GM18502 (cell line): ENCODE measurements at regions not wholly inside any gene's neighbourhood (a gene's known extent, or its start where the extent isn't known, plus 50 kb on each side); places are given as distances from the start of the nearest gene placed in this dataset.

Source experiments
- ATAC-seq: cut with Tn5 transposase; IDR thresholded peaks from one replicate; pipeline ENCODE4 v1.9.1; 2021; ENCODE audit warnings: mild to moderate bottlenecking; ENCODE audit not compliant: unreplicated experiment, poor library complexity

GRCh38 chr3:117752984-117753717 is 1043.6 kb downstream of the TUSC7 start:
- ATAC-seq = no peak

GRCh38 chr3:117754058-117754457 is 1044.5 kb downstream of the TUSC7 start:
- ATAC-seq = no peak

GRCh38 chr3:117754841-117755240 is 1045.3 kb downstream of the TUSC7 start:
- ATAC-seq = no peak

GRCh38 chr3:117756563-117756962 is 1047.0 kb downstream of the TUSC7 start:
- ATAC-seq = no peak

GRCh38 chr3:117761703-117762620 is 1052.4 kb downstream of the TUSC7 start:
- no peak for ATAC-seq

GRCh38 chr3:117762621-117763037 is 1053.0 kb downstream of the TUSC7 start:
- no peak for ATAC-seq

GRCh38 chr3:117763561-117763960 is 1054.0 kb downstream of the TUSC7 start:
- no peak for ATAC-seq

- no peak for ATAC-seq
Observed at GRCh38 chr3:117768581-117768980, 1059.0 kb downstream of the TUSC7 start.

GRCh38 chr3:117774130-117774529 is 1064.6 kb downstream of the TUSC7 start:
- ATAC-seq = no peak

- no peak for ATAC-seq
Observed at GRCh38 chr3:117786349-117786748, 1076.8 kb downstream of the TUSC7 start.

GRCh38 chr3:117788061-117788460 is 1078.5 kb downstream of the TUSC7 start:
- ATAC-seq = no peak

- no peak for ATAC-seq
Observed at GRCh38 chr3:117788506-117788905, 1078.9 kb downstream of the TUSC7 start.

GRCh38 chr3:117790235-117790987 is 1080.8 kb downstream of the TUSC7 start:
- ATAC-seq = no peak

- no peak for ATAC-seq
Observed at GRCh38 chr3:117793622-117794265, 1084.2 kb downstream of the TUSC7 start.

- no peak for ATAC-seq
Observed at GRCh38 chr3:117798221-117798620, 1088.6 kb downstream of the TUSC7 start.

- no peak for ATAC-seq
Observed at GRCh38 chr3:117798687-117799386, 1089.3 kb downstream of the TUSC7 start.

- ATAC-seq = no peak
Observed at GRCh38 chr3:117799387-117799735, 1089.8 kb downstream of the TUSC7 start.

GRCh38 chr3:117801912-117802239 is 1092.3 kb downstream of the TUSC7 start:
- no peak for ATAC-seq

GRCh38 chr3:117809186-117810081 is 1099.9 kb downstream of the TUSC7 start:
- ATAC-seq = no peak
